ENCODE measurements at regions not wholly inside any gene's neighbourhood (a gene's known extent, or its start where the extent isn't known, plus 50 kb on each side); places are given as distances from the start of the nearest gene placed in this dataset.

DNA sequence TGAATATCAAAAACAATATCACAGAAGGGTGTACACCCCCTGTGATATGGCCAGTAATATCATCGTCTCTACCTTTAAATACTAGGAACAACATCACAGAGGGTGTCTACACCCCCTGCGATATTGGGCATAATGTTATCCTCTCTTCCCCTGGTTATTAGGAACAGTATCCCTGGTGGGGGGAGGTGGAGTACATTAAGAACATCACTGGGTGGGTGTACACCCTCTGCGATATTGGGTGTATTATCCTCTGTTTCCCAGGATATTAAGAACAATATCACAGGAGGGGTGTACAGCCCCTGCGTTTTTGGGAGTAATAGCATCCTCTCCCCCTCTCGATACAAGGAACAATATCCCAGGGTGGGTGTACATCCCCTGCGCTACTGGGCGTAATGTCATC, 1932.8 kb downstream of the SUCLG1 start:
- no peak for DNase-seq (ENCODE audit: low spot score)

DNA sequence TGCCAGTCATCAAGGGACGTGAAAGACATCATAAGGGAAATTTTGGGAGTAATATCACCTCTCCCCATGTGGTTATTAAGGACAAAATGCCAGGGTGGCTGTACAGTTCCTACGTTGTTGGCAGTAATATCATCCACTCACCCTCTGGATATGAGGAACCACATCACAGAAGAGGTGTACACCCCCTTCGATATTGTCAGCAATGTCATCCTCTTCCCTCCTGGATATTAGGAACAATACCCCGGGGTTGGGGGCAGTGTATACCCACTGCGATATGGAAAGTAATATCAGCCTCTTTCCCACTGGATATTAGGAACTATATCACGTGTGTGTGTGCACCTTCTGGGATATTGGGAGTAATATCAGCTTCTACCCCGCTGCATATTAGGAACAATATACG, 1933.3 kb downstream of the SUCLG1 start:
- no peak for DNase-seq (ENCODE audit: low spot score)

DNA sequence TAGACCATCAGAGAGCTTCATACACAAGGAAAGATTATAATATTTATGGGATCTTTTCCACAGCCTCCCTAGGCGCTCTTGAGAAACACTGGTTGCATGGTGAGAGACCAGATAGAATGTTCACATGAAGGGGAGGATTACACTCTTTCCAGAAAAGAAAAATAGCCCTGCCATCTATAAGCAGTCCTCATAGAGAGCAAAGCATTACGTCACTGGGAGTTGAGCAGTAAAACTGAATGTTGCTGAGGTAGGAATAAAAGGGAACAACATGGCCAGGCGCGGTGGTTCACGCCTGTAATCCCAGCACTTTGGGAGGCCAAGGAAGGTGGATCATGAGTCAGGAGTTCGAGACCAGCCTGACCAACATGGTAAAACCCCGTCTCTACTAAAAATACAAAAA, 1934.3 kb downstream of the SUCLG1 start:
- no peak for DNase-seq (ENCODE audit: low spot score)

DNA sequence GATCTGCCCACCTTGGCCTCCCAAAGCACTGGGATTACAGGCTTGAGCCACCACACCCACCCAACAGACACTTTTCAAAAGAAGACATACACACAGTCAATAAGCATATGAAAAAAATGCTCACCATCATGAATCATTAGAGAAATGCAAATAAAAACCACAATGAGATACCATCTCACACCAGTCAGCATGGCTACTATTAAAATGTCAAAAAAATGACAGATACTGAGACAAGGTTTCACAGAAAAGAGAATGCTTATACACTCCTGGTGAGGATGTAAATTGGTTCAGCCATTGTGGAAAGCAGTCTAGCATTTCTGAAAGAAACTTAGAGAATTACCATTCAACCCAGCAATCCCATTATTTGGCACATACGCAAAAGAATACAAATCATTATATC, 1947.2 kb downstream of the SUCLG1 start:
- no peak for DNase-seq (ENCODE audit: low spot score)

DNA sequence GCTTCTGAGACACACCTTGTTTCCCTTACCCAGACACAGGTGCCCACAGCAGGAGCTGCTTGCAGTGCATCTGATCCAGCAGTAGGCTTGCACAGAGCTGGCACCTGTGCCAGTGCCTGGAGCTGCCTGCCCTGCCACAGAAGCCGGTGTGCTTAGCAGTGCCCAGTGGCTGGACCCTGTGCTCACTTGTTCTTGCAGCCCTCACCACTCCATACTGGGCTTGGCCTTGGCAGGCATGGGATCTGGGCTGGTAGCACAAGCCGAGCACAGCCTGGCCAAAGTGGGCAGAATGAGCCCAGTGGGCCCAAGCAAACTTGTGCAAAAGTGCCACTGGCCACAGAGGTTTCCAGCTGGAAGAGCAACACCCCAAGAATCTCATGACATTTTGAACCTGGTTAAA, 1950.4 kb downstream of the SUCLG1 start:
- DNase-seq (ENCODE audit: low spot score), result no peak

DNA sequence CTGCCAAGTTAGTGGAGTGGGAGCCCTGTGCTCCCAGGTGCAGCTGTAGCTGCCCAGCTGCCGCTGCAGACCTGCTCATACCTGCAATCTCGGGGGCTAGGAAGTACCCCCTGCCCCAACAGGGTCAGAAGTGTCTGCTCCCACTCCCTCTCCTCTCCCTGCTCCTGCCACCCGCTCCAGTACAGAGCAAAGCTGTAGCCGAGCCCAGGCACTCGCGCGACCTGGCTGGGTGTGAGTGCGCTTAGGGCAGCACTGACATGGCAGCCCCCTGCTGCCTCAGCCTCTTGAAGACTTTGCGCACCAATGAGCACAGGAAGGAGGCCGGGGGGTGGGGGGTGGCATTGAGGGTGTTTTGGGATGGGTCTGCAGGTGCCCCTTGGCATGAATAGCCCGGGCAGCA, 1951.4 kb downstream of the SUCLG1 start:
- no peak for DNase-seq (ENCODE audit: low spot score)

DNA sequence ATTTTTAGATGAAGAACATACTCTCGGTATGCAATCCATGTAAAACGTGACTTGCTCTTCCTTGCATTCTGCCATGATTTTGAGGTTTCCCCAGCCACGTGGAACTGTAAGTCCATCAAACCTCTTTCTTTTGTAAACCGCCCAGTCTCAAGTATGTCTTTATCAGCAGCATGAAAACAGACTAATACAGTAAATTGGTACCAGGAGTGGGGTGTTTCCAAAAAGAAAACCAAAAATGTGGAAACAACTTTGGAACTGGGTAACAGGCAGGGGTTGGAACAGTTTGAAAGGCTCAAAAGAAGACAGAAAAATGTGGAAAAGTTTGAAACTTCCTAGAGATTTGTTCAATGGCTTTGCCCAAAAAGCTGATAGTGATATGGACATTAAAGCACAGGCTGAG, 1957.9 kb downstream of the SUCLG1 start:
- no peak for DNase-seq (ENCODE audit: low spot score)

DNA sequence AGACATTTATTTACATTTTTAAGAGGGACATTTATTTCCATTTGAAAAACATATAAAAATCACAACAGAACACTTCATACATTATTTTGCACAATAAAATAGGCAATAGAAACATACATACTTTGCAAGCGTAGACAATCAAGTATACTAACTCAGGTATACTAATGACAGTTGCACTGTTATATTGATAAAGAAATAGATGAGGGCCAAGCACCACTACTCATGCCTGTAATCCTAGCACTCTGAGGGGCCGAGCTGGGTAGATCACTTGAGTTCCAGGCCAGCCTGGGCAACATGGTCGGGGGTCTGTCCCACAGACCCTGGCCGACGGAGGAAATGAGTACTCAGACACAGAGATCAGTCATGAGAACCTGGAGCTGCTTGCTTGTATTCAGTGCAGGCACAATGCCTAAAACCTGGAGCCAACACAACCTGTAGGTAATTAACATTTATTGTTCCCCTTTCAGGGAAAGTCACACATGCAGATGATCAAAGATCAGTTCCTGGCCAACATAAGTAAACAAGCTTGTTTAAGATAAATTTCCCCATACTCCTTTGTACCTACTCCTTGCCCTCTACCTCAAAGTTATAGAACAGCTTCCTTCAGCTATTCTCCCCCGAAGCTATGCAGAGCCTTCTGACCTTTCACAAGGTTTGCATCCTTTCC, 1960.2 kb downstream of the SUCLG1 start:
- no peak for DNase-seq (ENCODE audit: low spot score)

DNA sequence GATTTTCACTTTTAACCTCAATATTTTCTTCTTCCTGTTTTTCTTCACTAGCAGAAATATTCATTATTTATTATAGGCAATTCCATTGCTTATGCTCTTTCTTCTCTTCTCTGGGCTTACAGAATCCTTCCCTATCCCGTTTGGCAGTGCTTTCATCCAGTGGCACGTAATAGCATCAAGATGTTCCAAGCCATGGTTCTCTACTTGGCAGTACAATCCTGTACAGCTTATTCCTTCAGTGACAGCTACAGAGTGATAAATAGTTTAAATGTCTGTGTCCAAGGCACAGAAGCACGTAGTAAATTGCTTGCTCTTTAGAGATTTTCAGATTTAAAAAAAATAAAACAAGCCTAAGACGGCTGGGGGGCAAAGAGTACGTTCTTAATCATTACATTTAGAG, 1964.3 kb downstream of the SUCLG1 start:
- no peak for DNase-seq (ENCODE audit: low spot score)

DNA sequence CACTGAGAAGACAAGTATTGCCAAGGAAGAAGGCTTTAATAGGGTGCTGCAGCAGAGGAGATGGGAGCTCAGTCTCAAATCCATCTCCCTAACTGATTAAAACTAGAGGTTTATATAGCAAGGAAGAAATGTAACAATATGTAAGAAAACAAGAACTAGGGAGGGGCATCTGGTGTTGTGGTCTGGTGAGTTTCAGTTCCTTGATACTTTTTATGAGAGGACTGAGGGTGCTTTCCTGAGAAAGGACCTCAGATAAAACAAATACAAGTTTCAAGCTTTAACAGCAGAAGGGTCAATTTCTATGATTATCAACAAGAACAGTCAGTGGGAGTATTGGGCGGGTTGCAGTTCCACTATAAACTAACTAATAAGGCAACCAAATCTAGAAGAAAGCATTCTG, 1967.5 kb downstream of the SUCLG1 start:
- DNase-seq (ENCODE audit: low spot score), result no peak

DNA sequence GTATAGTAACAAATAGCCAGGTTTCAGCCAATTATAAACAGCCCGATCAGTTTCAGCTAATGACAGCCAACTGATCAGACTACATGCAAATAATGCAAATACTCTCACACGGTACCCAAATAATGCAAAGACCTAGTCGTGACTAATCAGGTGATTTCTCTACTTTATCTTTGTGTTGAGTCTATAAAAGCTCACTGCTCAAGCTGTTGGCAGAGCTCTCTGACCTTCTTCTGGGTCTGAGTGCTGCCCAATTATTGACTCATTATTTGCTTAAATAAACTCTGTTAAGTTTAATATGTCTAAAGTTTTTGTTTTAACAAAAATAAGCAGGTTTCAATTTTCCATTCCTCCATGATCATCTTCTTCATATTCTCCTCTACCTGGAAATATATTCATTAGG, 1971.7 kb downstream of the SUCLG1 start:
- DNase-seq (ENCODE audit: low spot score), result no peak

DNA sequence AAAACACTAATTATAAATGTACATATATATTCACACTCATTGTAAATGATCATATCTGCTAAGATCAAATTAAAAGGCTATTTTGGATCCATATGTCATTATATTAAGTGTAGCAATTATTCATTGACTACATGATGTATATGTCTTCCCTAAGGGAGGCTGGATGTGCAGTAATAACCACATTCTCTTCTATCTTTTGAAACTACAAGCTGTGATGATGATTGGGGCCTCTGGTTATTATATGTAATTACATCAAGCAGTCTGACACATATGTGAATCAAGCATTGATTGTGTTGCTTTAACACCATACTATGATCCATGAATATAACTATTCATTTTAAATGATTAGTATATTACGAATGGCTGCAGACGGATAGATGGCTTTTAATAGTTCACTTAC, 1973.4 kb downstream of the SUCLG1 start:
- no peak for DNase-seq (ENCODE audit: low spot score)

DNA sequence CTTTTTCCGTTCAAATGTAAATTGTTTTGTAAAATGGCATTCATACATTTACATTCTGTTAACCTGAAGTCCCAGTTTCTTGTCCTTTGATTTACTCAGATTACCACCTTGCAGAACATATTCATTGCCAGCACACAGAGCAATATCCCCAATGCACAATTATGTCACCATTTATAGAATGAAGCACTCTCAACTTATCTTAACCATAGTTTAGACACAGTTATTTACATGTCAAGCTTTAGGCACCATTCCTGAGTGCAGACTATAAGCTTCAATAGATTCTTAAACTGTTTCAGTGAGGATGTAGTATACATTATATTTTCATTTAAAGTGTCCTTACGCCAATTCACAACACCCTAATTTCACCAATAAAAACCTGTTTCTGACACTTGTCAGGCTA, 1977.9 kb downstream of the SUCLG1 start:
- no peak for DNase-seq (ENCODE audit: low spot score)

DNA sequence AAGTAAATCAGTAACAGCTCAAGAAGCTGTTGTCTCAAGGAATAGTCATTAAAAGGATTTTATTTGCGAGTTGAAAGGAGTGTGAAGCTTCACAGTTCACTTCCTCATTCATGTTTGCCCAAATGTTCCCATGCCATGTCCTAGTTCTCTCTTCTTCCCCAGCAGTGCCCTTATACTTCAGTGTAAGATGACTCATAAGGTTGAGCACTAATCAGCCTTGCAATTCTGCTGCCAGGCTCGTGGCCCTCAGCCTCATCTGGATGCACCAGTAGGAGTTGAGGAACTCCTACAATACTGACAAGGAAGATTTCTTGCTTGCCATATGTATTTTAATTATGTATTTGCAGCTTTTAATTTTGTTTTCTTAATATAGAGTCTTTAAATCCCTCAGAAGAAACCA, 1980.4 kb downstream of the SUCLG1 start:
- DNase-seq (ENCODE audit: low spot score), result peak; percentile 28

DNA sequence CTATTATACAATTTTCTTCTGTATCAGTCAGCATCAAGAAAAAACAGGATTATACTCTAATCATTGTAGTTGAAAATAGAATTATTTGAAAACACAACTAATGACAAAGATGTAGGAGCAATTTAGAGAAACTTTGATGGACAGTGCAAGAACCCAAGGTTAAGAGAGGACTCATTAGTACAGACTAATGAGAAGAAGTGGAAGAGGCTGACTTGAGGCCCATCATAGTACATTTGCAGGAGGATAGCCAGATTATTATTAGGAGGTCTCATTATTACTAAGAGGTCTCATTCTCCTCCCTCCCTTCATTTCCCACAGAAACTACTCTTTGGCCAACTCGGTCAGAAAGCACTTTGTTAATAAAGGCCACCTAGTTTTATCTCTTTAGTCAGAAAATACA, 1983.0 kb downstream of the SUCLG1 start:
- no peak for DNase-seq (ENCODE audit: low spot score)

DNA sequence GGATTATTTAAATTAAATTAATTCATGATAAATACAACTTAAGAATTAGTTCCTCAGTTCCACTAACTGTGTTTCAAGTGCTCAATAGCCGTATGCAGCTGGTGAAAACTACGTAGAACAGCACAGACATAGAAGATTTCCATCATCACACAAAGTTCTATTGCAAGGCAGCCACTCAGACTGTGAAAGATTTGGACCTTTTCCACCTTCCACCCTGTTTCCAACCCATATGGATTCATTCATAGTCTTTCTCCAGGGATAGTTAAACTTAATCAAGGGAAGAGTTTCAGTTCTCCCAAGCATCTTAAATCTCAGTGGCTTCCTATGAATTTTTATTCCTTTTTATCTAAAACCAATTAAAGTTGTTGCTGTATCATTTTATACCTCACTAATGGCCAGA, 2030.8 kb downstream of the SUCLG1 start:
- no peak for DNase-seq (ENCODE audit: low spot score)

DNA sequence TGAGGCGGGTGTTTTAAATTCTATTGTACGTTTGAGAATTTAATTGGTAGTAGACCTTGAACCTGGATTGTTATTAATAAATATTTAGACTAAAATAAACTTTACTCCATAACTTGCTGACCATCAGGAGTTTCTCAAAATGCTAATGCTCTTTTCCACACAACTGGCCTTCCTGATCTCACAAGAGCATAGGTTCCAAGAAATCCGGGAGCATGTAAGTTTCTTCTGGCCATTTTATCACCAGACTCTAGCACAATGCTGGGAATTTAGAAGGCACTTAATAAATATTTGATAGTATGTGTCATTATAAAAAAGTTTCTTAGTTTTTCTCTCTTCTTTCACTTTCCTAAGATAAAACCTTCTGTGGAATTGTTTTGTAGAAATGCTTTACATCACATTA, 2047.1 kb downstream of the SUCLG1 start:
- DNase-seq (ENCODE audit: low spot score), result no peak

DNA sequence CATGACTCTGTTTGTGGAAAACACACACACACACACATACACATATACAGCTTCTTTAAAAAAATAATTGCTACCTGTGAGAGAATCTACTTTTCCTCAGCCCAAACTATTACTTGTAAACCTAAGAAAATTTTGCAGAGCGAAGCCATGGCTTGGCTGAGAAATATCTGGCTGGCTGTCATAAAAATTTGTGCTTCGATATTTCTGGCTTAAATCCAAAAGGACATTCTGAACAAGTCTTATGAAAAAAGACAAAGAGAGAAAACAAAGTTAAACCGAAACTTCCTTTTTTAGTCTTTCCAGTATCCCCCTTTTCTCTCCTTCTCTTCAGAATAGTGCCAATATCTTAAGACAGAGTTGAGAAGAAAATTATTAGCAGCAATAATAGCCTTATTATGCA, 2048.0 kb downstream of the SUCLG1 start:
- no peak for DNase-seq (ENCODE audit: low spot score)

DNA sequence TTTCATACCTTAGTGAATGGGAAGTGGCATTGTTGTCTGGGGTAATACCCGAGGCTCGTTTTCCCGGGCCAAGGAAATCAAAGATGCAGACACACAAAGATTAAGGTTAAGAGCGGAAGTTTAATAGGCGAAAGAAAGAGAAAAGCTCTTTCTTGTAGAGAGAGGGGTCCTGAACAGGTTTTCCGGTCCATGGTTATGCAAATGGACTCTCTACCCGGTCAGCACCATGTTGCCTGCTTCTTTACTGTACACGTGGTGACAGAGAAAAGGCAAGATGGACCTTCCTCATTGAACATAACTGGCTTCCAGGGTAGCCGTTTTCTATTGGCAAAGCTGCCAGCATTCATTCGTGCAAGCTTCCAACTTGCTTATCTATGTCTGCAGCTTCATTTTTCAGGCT, 2063.5 kb downstream of the SUCLG1 start:
- no peak for DNase-seq (ENCODE audit: low spot score)

DNA sequence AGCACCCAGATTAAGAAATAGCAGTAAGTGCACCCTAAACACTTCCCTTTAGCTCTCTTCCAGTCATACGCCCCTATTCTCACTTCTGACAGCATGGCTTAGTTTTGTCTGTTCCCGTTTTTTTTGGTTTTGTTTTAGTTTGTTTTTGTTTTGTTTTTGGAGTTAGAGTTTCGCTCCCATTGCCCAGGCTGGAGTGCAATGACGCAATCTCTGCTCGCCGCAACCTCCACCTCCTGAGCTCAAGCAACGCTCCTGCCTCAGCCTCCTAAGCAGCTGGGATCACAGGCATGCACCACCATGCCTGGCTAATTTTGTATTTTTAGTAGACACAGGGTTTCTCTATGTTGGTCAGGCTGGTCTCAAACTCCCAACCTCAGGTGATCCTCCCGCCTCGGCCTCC, 2067.7 kb downstream of the SUCLG1 start:
- DNase-seq (ENCODE audit: low spot score), result no peak

DNA sequence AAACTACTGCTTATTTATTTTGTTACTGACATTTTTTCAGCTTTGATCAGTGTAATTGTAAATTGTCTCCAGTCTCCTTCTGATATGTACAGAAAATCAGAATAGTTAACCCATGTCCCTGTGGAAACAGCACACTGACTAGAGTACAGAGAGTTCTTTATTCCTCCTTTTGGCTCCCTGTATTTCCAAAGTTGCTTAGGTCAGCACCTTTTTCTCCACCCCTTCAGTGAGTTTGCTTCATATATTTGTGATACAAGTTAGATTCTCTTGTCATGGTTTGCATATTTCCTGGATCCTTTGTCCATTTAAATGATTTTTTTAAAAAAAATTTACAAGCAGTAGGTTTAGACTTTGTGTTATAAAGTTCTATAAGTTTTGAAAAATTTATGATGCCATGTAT, 2051.1 kb upstream of the LRRTM1 start:
- DNase-seq (ENCODE audit: low spot score), result no peak

DNA sequence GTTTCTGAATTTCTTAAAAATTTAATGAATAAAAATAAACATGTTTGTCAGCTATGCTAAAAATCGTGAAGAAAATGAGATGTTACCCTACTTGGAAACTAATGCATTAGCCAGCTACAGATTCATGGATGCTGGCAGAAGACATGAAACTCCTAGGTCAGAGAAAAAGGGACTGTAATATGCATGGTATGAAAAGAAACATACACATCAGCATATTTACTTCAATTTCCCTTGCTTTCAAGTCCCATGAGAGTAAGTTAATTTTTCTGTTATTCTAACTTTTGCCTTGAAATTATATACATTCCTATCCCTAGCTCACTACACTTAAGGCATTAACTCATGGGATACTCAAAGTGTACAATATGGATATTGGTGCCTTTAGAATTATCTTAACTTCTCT, 2041.4 kb upstream of the LRRTM1 start:
- DNase-seq (ENCODE audit: low spot score), result no peak

DNA sequence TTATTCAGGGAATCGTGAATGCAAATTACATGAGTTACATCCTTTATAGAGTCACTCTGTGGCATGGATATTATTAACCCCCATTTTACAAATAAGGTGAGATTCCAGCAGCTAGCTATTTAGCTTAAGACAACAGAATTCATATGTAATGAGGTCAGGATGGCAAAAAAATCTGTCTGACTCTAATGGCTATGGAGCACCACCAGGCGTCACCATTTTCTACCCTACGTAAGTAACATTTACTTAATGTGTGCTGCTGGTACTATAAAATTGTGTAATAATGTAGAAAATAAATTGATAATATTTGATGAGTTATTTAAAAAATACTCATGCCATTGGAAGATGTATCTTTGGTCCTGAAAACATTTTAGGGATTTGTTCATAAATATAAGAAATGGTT, 2040.1 kb upstream of the LRRTM1 start:
- peak; percentile 44 for DNase-seq (ENCODE audit: low spot score)

DNA sequence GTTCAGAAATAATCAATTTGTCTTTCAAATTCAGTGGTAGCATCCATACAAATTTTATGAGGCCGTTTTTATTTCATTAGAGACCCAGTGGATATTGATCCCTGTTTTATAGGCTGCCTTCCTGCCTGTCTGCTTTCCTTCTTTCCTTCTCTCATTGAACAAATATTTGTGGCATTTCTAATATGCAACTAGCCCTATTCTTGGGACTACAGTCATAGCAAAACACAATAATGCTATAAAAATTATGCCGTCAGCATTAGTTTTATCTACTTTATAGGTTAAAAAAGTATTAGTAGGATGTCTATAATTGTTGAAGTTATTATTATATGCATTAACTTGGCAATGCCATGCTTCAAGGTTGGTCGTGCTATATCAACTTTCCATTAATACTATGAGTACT, 2037.8 kb upstream of the LRRTM1 start:
- DNase-seq (ENCODE audit: low spot score), result no peak
